ENCODE measurements at regions not wholly inside any gene's neighbourhood (a gene's known extent, or its start where the extent isn't known, plus 50 kb on each side); places are given as distances from the start of the nearest gene placed in this dataset.

GRCh38 chr14:48991141-48991540, 595.0 kb downstream of the RPS29 start:
- Histone ChIP-seq H3K27ac (no peak overlapping the region), H3K36me3 (ENCODE audit: low read depth) (no peaks in the 10 kb centered on the region), H4K20me1 (ENCODE audit: insufficient read depth) (no peaks in the 10 kb centered on the region), H3K9me3 (ENCODE audit: insufficient read depth, low read depth) (no peaks in the 10 kb centered on the region), H3K27me3 (ENCODE audit: insufficient read depth, low read depth) (no peaks in the 10 kb centered on the region), H3F3A (ENCODE audit: insufficient read depth, low read depth) (no peaks in the 10 kb centered on the region), H2AFZ (no peak overlapping the region), H3K4me3 (no peak overlapping the region), H3K4me2 (no peak overlapping the region), H3K9me2 (ENCODE audit: insufficient read depth) (no peaks in the 10 kb centered on the region), H3K4me1 (replicated peaks; ENCODE audit: insufficient read depth) (no peaks in the 10 kb centered on the region), H3K79me2 (ENCODE audit: low read depth) (no peaks in the 10 kb centered on the region)
- intact Hi-C loops (cut with micrococcal nuclease; ENCODE audit: unreplicated experiment) = no loop called here
- ChIA-PET POLR2A (ENCODE audit: unreplicated experiment) (no interaction called here), CTCF (no interaction called here)
- TF ChIP-seq CTCF (conservative IDR thresholded peaks at IDR 0.05) = no peak
- BruUV-seq (replicated peaks) = no TSS peak
- no peak for DNase-seq

DNA sequence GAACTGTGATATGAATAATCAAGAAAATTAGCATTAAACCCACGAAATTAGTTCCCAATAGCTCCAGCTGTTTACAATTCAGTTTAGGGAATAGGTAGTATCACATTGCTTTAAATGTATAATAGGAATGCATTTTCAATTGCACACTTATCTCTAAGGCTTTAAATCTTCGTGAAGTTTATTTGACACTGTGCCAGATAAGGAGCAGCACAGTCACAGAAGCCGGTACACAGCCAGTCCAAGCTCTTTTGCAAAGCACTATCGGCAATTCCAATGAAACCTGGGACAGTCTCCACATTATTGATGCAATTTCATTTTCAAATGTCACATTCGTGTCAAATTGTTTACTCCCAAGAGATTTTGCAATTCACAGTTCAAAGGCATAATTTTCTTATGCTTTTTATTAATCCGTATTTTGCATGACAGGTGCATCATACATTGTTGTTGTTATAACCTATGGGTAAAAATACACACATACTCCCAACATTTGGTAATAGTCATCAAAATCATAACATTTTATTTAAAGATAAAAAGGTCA, 602.8 kb downstream of the RPS29 start:
- intact Hi-C loops (cut with micrococcal nuclease; ENCODE audit: unreplicated experiment) = no loop called here
- POLR2A ChIA-PET (ENCODE audit: unreplicated experiment) = no interaction called here
- BruUV-seq (replicated peaks) = no TSS peak
- H3K9me2 ChIP-seq (ENCODE audit: insufficient read depth) = no peaks in the 10 kb centered on the region
- H3K9me3 ChIP-seq (ENCODE audit: insufficient read depth, low read depth) = no peaks in the 10 kb centered on the region
- H3K4me3 ChIP-seq = no peak overlapping the region
- no peaks in the 10 kb centered on the region for H3F3A ChIP-seq (ENCODE audit: insufficient read depth, low read depth)
- H3K27ac ChIP-seq = no peak overlapping the region
- no peaks in the 10 kb centered on the region for H4K20me1 ChIP-seq (ENCODE audit: insufficient read depth)
- H3K36me3 ChIP-seq (ENCODE audit: low read depth) = no peaks in the 10 kb centered on the region
- H2AFZ ChIP-seq = no peak overlapping the region
- no peak for DNase-seq
- H3K79me2 ChIP-seq (ENCODE audit: low read depth) = no peaks in the 10 kb centered on the region
- H3K4me1 ChIP-seq (replicated peaks; ENCODE audit: insufficient read depth) = no peaks in the 10 kb centered on the region
- no peak overlapping the region for H3K4me2 ChIP-seq
- no peak for TF ChIP-seq CTCF (conservative IDR thresholded peaks at IDR 0.05)
- H3K27me3 ChIP-seq (ENCODE audit: insufficient read depth, low read depth) = no peaks in the 10 kb centered on the region
- CTCF ChIA-PET = no interaction called here

DNA sequence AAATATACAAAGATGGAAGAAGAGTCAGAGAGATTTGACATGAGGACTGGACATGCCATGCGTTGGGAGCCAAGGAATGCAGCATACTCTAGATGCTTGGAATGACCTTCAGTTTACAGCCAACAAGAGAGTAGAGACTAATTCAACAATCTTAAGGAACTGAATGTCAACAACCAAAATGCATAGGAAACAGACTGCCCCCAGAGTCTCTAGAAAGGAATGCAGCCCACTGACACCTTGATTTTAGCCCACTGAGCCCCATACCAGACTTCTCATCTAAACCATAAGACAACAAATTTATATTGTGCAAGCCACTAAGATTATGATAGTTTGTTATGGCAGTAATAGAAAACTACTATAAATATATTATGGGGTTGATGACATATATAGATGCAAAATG, 611.2 kb downstream of the RPS29 start:
- H3K4me3 ChIP-seq = no peak overlapping the region
- POLR2A ChIA-PET (ENCODE audit: unreplicated experiment) = no interaction called here
- no peaks in the 10 kb centered on the region for H3K4me1 ChIP-seq (replicated peaks; ENCODE audit: insufficient read depth)

More for the DNA sequence above, 611.2 kb downstream of the RPS29 start:
- BruUV-seq (replicated peaks) = no TSS peak
- intact Hi-C loops (cut with micrococcal nuclease; ENCODE audit: unreplicated experiment) = no loop called here
- Histone ChIP-seq H3K79me2 (ENCODE audit: low read depth) (no peaks in the 10 kb centered on the region), H3K36me3 (ENCODE audit: low read depth) (no peaks in the 10 kb centered on the region), H3K27ac (no peak overlapping the region), H4K20me1 (ENCODE audit: insufficient read depth) (no peaks in the 10 kb centered on the region), H2AFZ (no peak overlapping the region), H3F3A (ENCODE audit: insufficient read depth, low read depth) (no peaks in the 10 kb centered on the region), H3K9me2 (ENCODE audit: insufficient read depth) (no peaks in the 10 kb centered on the region), H3K4me2 (no peak overlapping the region), H3K9me3 (ENCODE audit: insufficient read depth, low read depth) (no peaks in the 10 kb centered on the region), H3K27me3 (ENCODE audit: insufficient read depth, low read depth) (no peaks in the 10 kb centered on the region)
- no peak for DNase-seq
- no peak for TF ChIP-seq CTCF (conservative IDR thresholded peaks at IDR 0.05)
- TF ChIP-seq EZH2 (IDR thresholded peaks at IDR 0.05; ENCODE audit: low read depth) = no peak
- CTCF ChIA-PET = no interaction called here

Measured in PC-9 (cell line).